H1 (cell line): ENCODE measurements at regions not wholly inside any gene's neighbourhood (a gene's known extent, or its start where the extent isn't known, plus 50 kb on each side); places are given as distances from the start of the nearest gene placed in this dataset.

Source experiments
- CTCF ChIA-PET: fragments of 300-600 bp; sonication (Branson Sonifier 250); formaldehyde crosslinking; loops from one replicate; lab custom pipeline; 2021; ENCODE audit not compliant: partially characterized antibody; lab: Charles Lee
- POLR2A ChIA-PET: fragments of 300-600 bp; sonication (Branson Sonifier 250); formaldehyde crosslinking; loops from one replicate; lab custom pipeline; 2021; ENCODE audit warnings: inconsistent platforms; ENCODE audit not compliant: partially characterized antibody; lab: Charles Lee
- DNase-seq, 2 experiments: peaks; one replicate each; pipeline versions ENCODE4 v3.0.0 to v3.0.0-alpha.2; 2010 to 2022; ENCODE audit warnings: low spot score in 2 of 2, low read depth in 1 of 2, mixed read lengths in 1 of 2
- FAIRE-seq: peaks from 2 replicates; lab custom pipeline; 2011; peaks lifted over from hg19 to GRCh38; lab: Jason Lieb, UNC
- H2AFZ ChIP-seq: 2 replicates; pipeline ENCODE4 v1.8.1; 2012; ENCODE audit warnings: low read length, inconsistent platforms
- H2AK5ac ChIP-seq: 2 replicates; pipeline ENCODE4 v1.6.1; 2013; ENCODE audit warnings: low read depth, low read length
- H2BK120ac ChIP-seq: replicated peaks from 2 replicates; pipeline ENCODE3; 2013; ENCODE audit warnings: low read depth, low read length, inconsistent platforms
- H2BK12ac ChIP-seq: 2 replicates; pipeline ENCODE4 v1.6.1; 2013; ENCODE audit warnings: low read depth, low read length
- H2BK15ac ChIP-seq: 2 replicates; pipeline ENCODE4 v1.6.1; 2013; ENCODE audit warnings: low read length
- H2BK20ac ChIP-seq: 2 replicates; pipeline ENCODE4 v1.6.1; 2013; ENCODE audit warnings: low read length
- H2BK5ac ChIP-seq: 2 replicates; pipeline ENCODE4 v1.6.1; 2013; ENCODE audit warnings: low read depth, low read length
- H3K14ac ChIP-seq: 2 replicates; pipeline ENCODE4 v1.6.1; 2013; ENCODE audit warnings: inconsistent platforms; ENCODE audit not compliant: insufficient read length
- H3K18ac ChIP-seq: 2 replicates; pipeline ENCODE4 v1.6.1; 2013; ENCODE audit warnings: low read length; ENCODE audit errors: extremely low read depth
- H3K23ac ChIP-seq: 2 replicates; pipeline ENCODE4 v1.6.1; 2013; ENCODE audit warnings: inconsistent platforms; ENCODE audit not compliant: insufficient read length
- H3K23me2 ChIP-seq: 2 replicates; pipeline ENCODE4 v1.6.1; 2013; ENCODE audit warnings: low read depth, low read length
- H3K27ac ChIP-seq: 2 replicates; pipeline ENCODE4 v1.6.1; 2011; ENCODE audit warnings: low read depth, low read length, inconsistent platforms
- H3K27me3 ChIP-seq, 4 experiments: replicated peaks in 1 of 4; 1 replicate in 1 of 4; 2 replicates in 3 of 4; pipeline versions ENCODE4 v1.6.1 to v1.8.1; 2011 to 2013; ENCODE audit warnings: low read length in 3 of 4, mild to moderate bottlenecking in 3 of 4, inconsistent platforms in 2 of 4, mixed read lengths in 2 of 4, moderate library complexity in 1 of 4; ENCODE audit not compliant: control insufficient read depth in 3 of 4, insufficient read depth in 3 of 4; ENCODE audit errors: extremely low read depth in 1 of 4
- H3K36me3 ChIP-seq, 4 experiments: 2 replicates each; pipeline versions ENCODE4 v1.6.1 to v1.8.1; 2011 to 2013; ENCODE audit warnings: mild to moderate bottlenecking in 4 of 4, low read length in 3 of 4, moderate library complexity in 2 of 4, control low read depth in 1 of 4, inconsistent platforms in 1 of 4; ENCODE audit not compliant: insufficient read depth in 4 of 4, control insufficient read depth in 2 of 4
- H3K4ac ChIP-seq: replicated peaks from 2 replicates; pipeline ENCODE3; 2013; ENCODE audit warnings: low read length, low read depth, mixed read lengths, inconsistent platforms; ENCODE audit not compliant: insufficient read length
- H3K4me1 ChIP-seq, 4 experiments: replicated peaks in 1 of 4; 1 replicate in 1 of 4; 2 replicates in 3 of 4; pipeline versions ENCODE4 v1.6.1 to v1.8.1; 2011 to 2013; ENCODE audit warnings: low read length in 3 of 4, inconsistent platforms in 2 of 4, mixed read lengths in 1 of 4; ENCODE audit not compliant: insufficient read depth in 4 of 4, control insufficient read depth in 3 of 4
- H3K4me2 ChIP-seq, 2 experiments: 2 replicates each; pipeline versions ENCODE4 v1.6.1 to v1.8.1; 2011 to 2013; ENCODE audit warnings: low read depth in 2 of 2, low read length in 2 of 2, control low read depth in 1 of 2, inconsistent platforms in 1 of 2, mild to moderate bottlenecking in 1 of 2; ENCODE audit not compliant: insufficient read depth in 1 of 2
- H3K4me3 ChIP-seq, 4 experiments: fragments of 200-600, 300-600 bp in 1 of 4; sonication (generic), shearing (Covaris generic), sonication (Bioruptor Twin) in 1 of 4; 2 replicates each; pipeline versions ENCODE4 v1.5.1 to v1.8.1; 2011 to 2016; ENCODE audit warnings: low read length in 4 of 4, low read depth in 3 of 4, control low read depth in 2 of 4, inconsistent platforms in 2 of 4, mild to moderate bottlenecking in 2 of 4, mixed read lengths in 1 of 4, moderate library complexity in 1 of 4; ENCODE audit not compliant: insufficient read depth in 2 of 4; ENCODE audit errors: extremely low read depth in 1 of 4
- H3K56ac ChIP-seq: replicated peaks from 2 replicates; pipeline ENCODE3; 2013; ENCODE audit warnings: low read depth, mild to moderate bottlenecking, mixed read lengths, low read length, inconsistent platforms; ENCODE audit not compliant: insufficient read length
- H3K79me1 ChIP-seq: 2 replicates; pipeline ENCODE4 v1.6.1; 2013; ENCODE audit warnings: low read depth, low read length, control low read depth
- H3K79me2 ChIP-seq, 2 experiments: 2 replicates each; pipeline versions ENCODE4 v1.6.1 to v1.8.1; 2012 to 2013; ENCODE audit warnings: low read length in 2 of 2, mild to moderate bottlenecking in 2 of 2, inconsistent platforms in 1 of 2; ENCODE audit not compliant: insufficient read depth in 2 of 2, control insufficient read depth in 1 of 2
- H3K9ac ChIP-seq, 4 experiments: replicated peaks in 1 of 4; 1 replicate in 1 of 4; 2 replicates in 3 of 4; pipeline versions ENCODE4 v1.6.1 to v1.8.1; 2011 to 2013; ENCODE audit warnings: low read depth in 3 of 4, low read length in 3 of 4, control low read depth in 2 of 4, mild to moderate bottlenecking in 2 of 4, moderate library complexity in 2 of 4, inconsistent platforms in 1 of 4; ENCODE audit errors: extremely low read depth in 1 of 4
- H3K9me3 ChIP-seq, 2 experiments: 2 replicates each; pipeline versions ENCODE4 v1.6.1 to v1.8.1; 2012 to 2013; ENCODE audit warnings: mild to moderate bottlenecking in 2 of 2, moderate library complexity in 2 of 2, control low read depth in 1 of 2, inconsistent platforms in 1 of 2, low read depth in 1 of 2, low read length in 1 of 2, mixed read lengths in 1 of 2; ENCODE audit not compliant: insufficient read depth in 2 of 2
- H4K20me1 ChIP-seq, 2 experiments: replicated peaks in 1 of 2; 2 replicates each; pipeline versions ENCODE3 to v1.8.1; 2011 to 2013; ENCODE audit warnings: inconsistent platforms in 2 of 2, low read length in 2 of 2, mild to moderate bottlenecking in 1 of 2; ENCODE audit not compliant: insufficient read depth in 2 of 2, control insufficient read depth in 1 of 2
- H4K5ac ChIP-seq: 2 replicates; pipeline ENCODE4 v1.6.1; 2013; ENCODE audit warnings: low read length, low read depth, mixed read lengths, inconsistent platforms; ENCODE audit not compliant: insufficient read length
- H4K8ac ChIP-seq: 2 replicates; pipeline ENCODE4 v1.8.0; 2013; ENCODE audit warnings: mild to moderate bottlenecking, moderate library complexity, low read length, inconsistent platforms; ENCODE audit not compliant: insufficient read depth; ENCODE audit errors: extremely low read depth
- H4K91ac ChIP-seq: replicated peaks from 2 replicates; pipeline ENCODE3; 2013; ENCODE audit warnings: low read length, mixed read lengths, inconsistent platforms; ENCODE audit not compliant: insufficient read length
- BRCA1 ChIP-seq: IDR thresholded peaks from 2 replicates; pipeline ENCODE4 v1.6.1; 2012; ENCODE audit warnings: low read depth, low read length, improper control_type of control experiment
- CTBP2 ChIP-seq: IDR thresholded peaks from 2 replicates; pipeline ENCODE4 v1.7.0; 2011; ENCODE audit warnings: borderline replicate concordance, mild to moderate bottlenecking, moderate library complexity, mixed read lengths, low read length; ENCODE audit not compliant: insufficient read depth, insufficient read length
- HDAC6 ChIP-seq: IDR thresholded peaks from one replicate; pipeline ENCODE4 v1.7.1; 2012; ENCODE audit warnings: low read depth, mild to moderate bottlenecking, inconsistent platforms, low read length, moderate library complexity
- JUN ChIP-seq: IDR thresholded peaks from 2 replicates; pipeline ENCODE4 v1.6.1; 2011; ENCODE audit warnings: low read depth, mild to moderate bottlenecking, improper control_type of control experiment, low read length
- KDM1A ChIP-seq: fragments of 200-600, 300-600 bp; sonication (generic); IDR thresholded peaks from 2 replicates; pipeline ENCODE4 v1.7.1; 2016; ENCODE audit warnings: mild to moderate bottlenecking, low read length, borderline replicate concordance
- KDM5A ChIP-seq: fragments of 200-600 bp; IDR thresholded peaks from 2 replicates; pipeline ENCODE4 v1.7.1; 2012; ENCODE audit warnings: mild to moderate bottlenecking, low read length, inconsistent platforms, mixed read lengths
- RAD21 ChIP-seq, 2 experiments: IDR thresholded peaks in 1 of 2; conservative IDR thresholded peaks in 1 of 2; 2 replicates each; pipeline ENCODE4 v1.6.1; 2011; ENCODE audit warnings: low read depth in 2 of 2, low read length in 2 of 2, improper control_type of control experiment in 1 of 2, inconsistent platforms in 1 of 2, mild to moderate bottlenecking in 1 of 2, moderate library complexity in 1 of 2
- RBBP5 ChIP-seq: IDR thresholded peaks from 2 replicates; pipeline ENCODE4 v1.7.1; 2012; ENCODE audit warnings: low read depth, mild to moderate bottlenecking, inconsistent platforms, low read length, moderate library complexity, borderline replicate concordance
- SAP30 ChIP-seq: fragments of 300-600 bp; sonication (generic); IDR thresholded peaks from 2 replicates; pipeline ENCODE4 v1.7.1; 2012; ENCODE audit warnings: low read length, moderate library complexity, mild to moderate bottlenecking, inconsistent platforms; ENCODE audit not compliant: insufficient read depth, insufficient replicate concordance
- SIX5 ChIP-seq: IDR thresholded peaks from 2 replicates; pipeline ENCODE4 v1.6.1; 2011; ENCODE audit warnings: mild to moderate bottlenecking, low read depth, low read length
- WGBS, 2 experiments: shearing (Covaris generic) in 1 of 2; methylation state at CpG; one replicate each; pipeline versions ENCODE4 v1.1.6 to v1.1.7; 2013 to 2015; ENCODE audit warnings: low lambda C conversion rate in 2 of 2, mixed read lengths in 2 of 2, inconsistent platforms in 1 of 2, low coverage in 1 of 2, missing lambda C conversion rate in 1 of 2; ENCODE audit not compliant: insufficient replicate concordance in 2 of 2, insufficient coverage in 1 of 2, insufficient read length in 1 of 2; ENCODE audit errors: extremely low coverage in 1 of 2, missing lambda C conversion rate in 1 of 2; 5-methylcytosine and 5-hydroxymethylcytosine counted together

- H2AK5ac ChIP-seq = no peak overlapping the region
- no peak overlapping the region for H2BK20ac ChIP-seq
- H3K14ac ChIP-seq = no peak overlapping the region
- no peak overlapping the region for H2BK120ac ChIP-seq
- no peak overlapping the region for H4K5ac ChIP-seq
- no peak overlapping the region for H3K27ac ChIP-seq
- H3K9me3 ChIP-seq = peaks cover 8 to 9% of the 10 kb centered on the region in 2 experiments; a peak in 3 of 4 replicates
- H2BK5ac ChIP-seq = no peak overlapping the region
- no peak overlapping the region for H3K4ac ChIP-seq
- H3K4me3 ChIP-seq = no peak overlapping the region
- no peaks in the 10 kb centered on the region; a peak in 1 of 7 replicates for H3K4me1 ChIP-seq
- no peak overlapping the region for H2BK12ac ChIP-seq
- H2BK15ac ChIP-seq = no peak overlapping the region
- H3K23ac ChIP-seq = no peak overlapping the region
- H3K23me2 ChIP-seq = no peaks in the 10 kb centered on the region
- no peak for DNase-seq
- H4K20me1 ChIP-seq = no peaks in the 10 kb centered on the region
- H3K18ac ChIP-seq = no peak overlapping the region; the same call in 1 of the 2 replicates
- H4K91ac ChIP-seq = no peak overlapping the region
- no peaks in the 10 kb centered on the region for H3K79me2 ChIP-seq
- no peak overlapping the region for H3K56ac ChIP-seq
- H2AFZ ChIP-seq = peak overlapping the region; percentile 49
- no peak for TF ChIP-seq SAP30
- no peak for TF ChIP-seq CTBP2
- TF ChIP-seq KDM5A = no peak
- TF ChIP-seq HDAC6 = no peak
- no peak for TF ChIP-seq SIX5
- no peak for TF ChIP-seq JUN
- no peak for TF ChIP-seq RBBP5
- TF ChIP-seq KDM1A = no peak
- no peak for TF ChIP-seq RAD21 (IDR thresholded peaks at IDR 0.05 in 1 of 2, conservative IDR thresholded peaks at IDR 0.05 in 1 of 2; ENCODE audit: low read depth in 2 of 2, low read length in 2 of 2)
- TF ChIP-seq BRCA1 = no peak
- peaks cover 0 to 2% (median 0%) of the 10 kb centered on the region in 4 experiments; a peak in 1 of 8 replicates for H3K36me3 ChIP-seq
- WGBS, 2 experiments = 98% methylated on average over 3 of the region's 3 CpGs; no CpG with 5 or more reads in 1 of the 2 experiments
- H4K8ac ChIP-seq = no peak overlapping the region
- ChIA-PET POLR2A (no interaction called here), CTCF (interaction anchor here (1.4 kb wide), 1 partner anchor 15 kb away, joined by 4 read pairs; no protein-coding TSS in a partner anchor)
- H3K79me1 ChIP-seq = no peaks in the 10 kb centered on the region
- FAIRE-seq = no peak
- H3K27me3 ChIP-seq = no peaks in the 10 kb centered on the region
- H3K9ac ChIP-seq = no peak overlapping the region
- H3K4me2 ChIP-seq = no peak overlapping the region
Measured at GRCh38 chr2:75390169-75390568, 170.6 kb downstream of the EVA1A start.
